Endothelial cell of umbilical vein (primary cell): ENCODE measurements at regions not wholly inside any gene's neighbourhood (a gene's known extent, or its start where the extent isn't known, plus 50 kb on each side); places are given as distances from the start of the nearest gene placed in this dataset.

ENCODE experiments used
- CTCF ChIP-seq, 2 donors: IDR thresholded peaks; 1 replicate in 1 of 2; 2 replicates in 1 of 2; pipeline ENCODE4 v1.5.1; 2011; ENCODE audit warnings: low read length in 2 of 2, mild to moderate bottlenecking in 2 of 2, moderate library complexity in 2 of 2, control low read depth in 1 of 2, inconsistent platforms in 1 of 2, low read depth in 1 of 2; ENCODE audit not compliant: insufficient read depth in 1 of 2; ENCODE audit errors: extremely low read depth in 1 of 2
- JUN ChIP-seq: IDR thresholded peaks from 2 replicates; pipeline ENCODE4 v1.6.1; 2011; ENCODE audit warnings: borderline replicate concordance, low read depth; ENCODE audit not compliant: insufficient read length, insufficient read depth
- POLR2A ChIP-seq: IDR thresholded peaks from 2 replicates; pipeline ENCODE4 v1.6.1; 2012; ENCODE audit warnings: low read depth, mild to moderate bottlenecking, control low read depth, low read length
- POLR2AphosphoS5 ChIP-seq: IDR thresholded peaks from 2 replicates; pipeline ENCODE4 v1.6.1; 2012; ENCODE audit warnings: low read depth, mild to moderate bottlenecking, control low read depth, low read length, moderate library complexity; ENCODE audit not compliant: insufficient read depth

DNA sequence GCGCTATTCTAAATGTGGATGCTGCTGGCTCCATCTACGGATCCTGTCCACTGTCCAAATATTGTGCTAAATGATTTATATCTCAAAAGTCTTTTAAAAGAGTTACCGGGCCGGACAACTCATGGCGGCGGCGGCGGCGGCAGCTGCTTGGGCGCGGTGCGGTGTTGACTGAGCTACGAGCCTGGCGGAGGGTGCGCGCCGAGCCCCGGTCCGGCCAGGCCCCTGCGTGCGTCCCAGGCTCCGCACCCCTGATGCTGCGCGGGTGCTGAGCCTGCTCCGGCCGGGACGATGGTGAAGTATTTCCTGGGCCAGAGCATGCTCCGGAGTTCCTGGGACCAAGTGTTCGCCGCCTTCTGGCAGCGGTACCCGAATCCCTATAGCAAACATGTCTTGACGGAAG, 303.4 kb downstream of the CENPW start:
- TF ChIP-seq CTCF (IDR thresholded peaks at IDR 0.05; ENCODE audit: extremely low read depth in 1 of 2, insufficient read depth in 1 of 2, low read depth in 1 of 2, low read length in 2 of 2) (no peak), JUN (no peak), POLR2AphosphoS5 (no peak), POLR2A (no peak)
